HepG2 (cell line): ENCODE measurements at regions not wholly inside any gene's neighbourhood (a gene's known extent, or its start where the extent isn't known, plus 50 kb on each side); places are given as distances from the start of the nearest gene placed in this dataset.

Experiments
- BORCS8-MEF2B ChIP-seq: sonication (generic); formaldehyde crosslinking; IDR thresholded peaks from 2 replicates; pipeline ENCODE4 v1.8.0; 2022; ENCODE audit warnings: mild to moderate bottlenecking, missing genetic modification reagents
- KDM4B ChIP-seq: sonication (generic); formaldehyde crosslinking; IDR thresholded peaks from 2 replicates; pipeline ENCODE4 v1.4.0; 2020; ENCODE audit warnings: missing genetic modification reagents
- MED1 ChIP-seq: sonication (generic); formaldehyde crosslinking; IDR thresholded peaks from 2 replicates; pipeline ENCODE4 v1.4.0; 2020; ENCODE audit warnings: missing genetic modification reagents
- MXI1 ChIP-seq: IDR thresholded peaks from 3 replicates; pipeline ENCODE4 v1.6.1; 2012; ENCODE audit warnings: low read depth, low read length, inconsistent platforms, borderline replicate concordance
- POGZ ChIP-seq: sonication (generic); formaldehyde crosslinking; IDR thresholded peaks from 2 replicates; pipeline ENCODE4 v1.4.0; 2020; ENCODE audit warnings: mild to moderate bottlenecking, missing genetic modification reagents
- SKI ChIP-seq: fragments of 450-650 bp; IDR thresholded peaks from one replicate; pipeline ENCODE4 v1.6.1; 2018; ENCODE audit warnings: mild to moderate bottlenecking; ENCODE audit not compliant: partially characterized antibody
- SMYD3 ChIP-seq: sonication (generic); formaldehyde crosslinking; IDR thresholded peaks from 2 replicates; pipeline ENCODE4 v1.8.1; 2023; ENCODE audit warnings: mild to moderate bottlenecking, missing genetic modification reagents
- SSRP1 ChIP-seq: IDR thresholded peaks from 2 replicates; pipeline ENCODE4 v1.6.1; 2016; ENCODE audit warnings: control low read depth
- XBP1 ChIP-seq: sonication (generic); formaldehyde crosslinking; IDR thresholded peaks from 2 replicates; pipeline ENCODE4 v1.5.0; 2020; ENCODE audit warnings: missing genetic modification reagents
- ZKSCAN8 ChIP-seq: IDR thresholded peaks from 2 replicates; pipeline ENCODE4 v1.6.1; 2016; ENCODE audit warnings: borderline replicate concordance, missing genetic modification reagents, missing compliant biosample characterization
- ZNF557 ChIP-seq: sonication (generic); formaldehyde crosslinking; IDR thresholded peaks from 2 replicates; pipeline ENCODE4 v1.4.0; 2020; ENCODE audit warnings: missing genetic modification reagents
- ZNF660 ChIP-seq: sonication (generic); formaldehyde crosslinking; IDR thresholded peaks from 2 replicates; pipeline ENCODE4 v1.5.1; 2020; ENCODE audit warnings: mild to moderate bottlenecking, low read depth, missing genetic modification reagents, borderline replicate concordance
- ZSCAN31 ChIP-seq: sonication (generic); formaldehyde crosslinking; IDR thresholded peaks from 2 replicates; pipeline ENCODE4 v1.5.0; 2020; ENCODE audit warnings: low read depth, mild to moderate bottlenecking, missing genetic modification reagents
- ZSCAN9 ChIP-seq: IDR thresholded peaks from 2 replicates; pipeline ENCODE4 v1.6.1; 2016; ENCODE audit warnings: borderline replicate concordance
- TF ChIP-seq, protein P1 (sequence below): IDR thresholded peaks from 2 replicates; pipeline ENCODE4 v1.6.1; 2016; ENCODE audit warnings: control low read depth
- TF ChIP-seq, protein P2 (sequence below): sonication (generic); formaldehyde crosslinking; IDR thresholded peaks from 2 replicates; pipeline ENCODE4 v1.8.0; 2022; ENCODE audit warnings: missing genetic modification reagents, mild to moderate bottlenecking, borderline replicate concordance
- TF ChIP-seq, protein P3 (sequence below), 2 experiments: sonication (generic) in 1 of 2; formaldehyde crosslinking in 1 of 2; IDR thresholded peaks; 2 replicates each; pipeline versions ENCODE4 v1.6.1 to v1.9.0; 2014 to 2022; ENCODE audit warnings: antibody characterized with exemption in 1 of 2, borderline replicate concordance in 1 of 2, inconsistent platforms in 1 of 2, low read depth in 1 of 2, missing genetic modification reagents in 1 of 2
- TF ChIP-seq, protein P4 (sequence below): sonication (generic); formaldehyde crosslinking; IDR thresholded peaks from 2 replicates; pipeline ENCODE4 v1.5.0; 2020; ENCODE audit warnings: mild to moderate bottlenecking, missing genetic modification reagents, borderline replicate concordance

DNA sequence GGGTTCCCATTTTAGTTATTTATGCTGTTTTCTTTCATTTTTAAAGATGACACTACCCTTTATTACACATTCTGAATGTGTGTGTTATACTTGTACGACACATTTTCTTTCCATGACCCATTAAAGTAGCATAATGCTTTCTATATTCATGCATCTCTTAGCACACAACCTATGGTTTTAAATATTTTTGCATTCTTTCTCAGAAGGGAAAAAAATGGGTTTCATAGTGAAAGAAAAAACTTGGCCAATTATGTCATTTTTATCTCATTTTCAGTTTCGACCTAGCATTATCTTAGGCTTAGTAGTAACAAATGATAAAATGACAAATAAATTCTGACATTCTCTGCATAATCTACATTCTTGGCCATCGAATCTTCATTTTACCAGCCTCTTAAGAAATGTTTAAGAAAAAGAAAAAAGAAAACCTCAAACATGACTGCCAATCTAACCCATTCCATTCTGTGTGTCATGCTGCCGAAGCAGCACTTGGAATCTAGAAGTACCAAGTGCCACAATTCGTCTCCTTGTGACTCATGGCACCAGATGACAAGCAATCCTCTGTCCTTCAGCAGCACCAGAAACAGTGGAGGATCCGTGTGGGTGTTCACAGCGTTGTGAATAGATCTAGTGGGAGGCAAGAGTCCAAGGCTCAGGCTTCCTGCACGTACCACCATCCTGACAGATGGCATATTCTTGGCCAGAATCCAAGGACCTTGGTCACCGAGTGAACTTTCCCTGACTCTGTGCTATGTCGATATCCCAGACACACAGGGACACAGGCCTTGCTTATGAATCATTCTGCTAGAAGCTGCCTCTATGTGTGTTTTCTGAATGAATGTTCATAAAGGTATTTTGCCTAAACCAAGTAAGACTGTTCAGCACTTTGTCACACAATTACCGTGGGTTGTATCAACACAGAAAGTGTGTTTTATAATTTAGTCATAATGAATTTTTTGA is 502.7 kb downstream of the NR2F1-AS1 start (continued):
- TF ChIP-seq ZNF557 (no peak), KDM4B (peak; percentile 40; the same call in 1 of the 2 replicates), MXI1 (peak; percentile 54; the same call in 1 of the 3 replicates), ZSCAN9 (CRISPR knock-in tag) (peak; percentile 86; the same call in 1 of the 2 replicates), ZNF660 (CRISPR knock-in tag) (no peak), SMYD3 (CRISPR knock-in tag) (0 out of 2 replicates have a peak, but pooled peaks have one; percentile 20), ZSCAN31 (no peak), POGZ (CRISPR knock-in tag) (peak; percentile 98), BORCS8-MEF2B (CRISPR knock-in tag) (0 out of 2 replicates have a peak, but pooled peaks have one; percentile 61), ZKSCAN8 (peak; percentile 91; the same call in 1 of the 2 replicates), XBP1 (no peak), MED1 (CRISPR knock-in tag) (peak; percentile 99), SKI (peak; percentile 74), SSRP1 (CRISPR knock-in tag) (no peak)
- TF ChIP-seq, protein P1, sequence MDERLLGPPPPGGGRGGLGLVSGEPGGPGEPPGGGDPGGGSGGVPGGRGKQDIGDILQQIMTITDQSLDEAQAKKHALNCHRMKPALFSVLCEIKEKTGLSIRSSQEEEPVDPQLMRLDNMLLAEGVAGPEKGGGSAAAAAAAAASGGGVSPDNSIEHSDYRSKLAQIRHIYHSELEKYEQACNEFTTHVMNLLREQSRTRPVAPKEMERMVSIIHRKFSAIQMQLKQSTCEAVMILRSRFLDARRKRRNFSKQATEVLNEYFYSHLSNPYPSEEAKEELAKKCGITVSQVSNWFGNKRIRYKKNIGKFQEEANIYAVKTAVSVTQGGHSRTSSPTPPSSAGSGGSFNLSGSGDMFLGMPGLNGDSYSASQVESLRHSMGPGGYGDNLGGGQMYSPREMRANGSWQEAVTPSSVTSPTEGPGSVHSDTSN: peak; percentile 66
- TF ChIP-seq, protein P2, sequence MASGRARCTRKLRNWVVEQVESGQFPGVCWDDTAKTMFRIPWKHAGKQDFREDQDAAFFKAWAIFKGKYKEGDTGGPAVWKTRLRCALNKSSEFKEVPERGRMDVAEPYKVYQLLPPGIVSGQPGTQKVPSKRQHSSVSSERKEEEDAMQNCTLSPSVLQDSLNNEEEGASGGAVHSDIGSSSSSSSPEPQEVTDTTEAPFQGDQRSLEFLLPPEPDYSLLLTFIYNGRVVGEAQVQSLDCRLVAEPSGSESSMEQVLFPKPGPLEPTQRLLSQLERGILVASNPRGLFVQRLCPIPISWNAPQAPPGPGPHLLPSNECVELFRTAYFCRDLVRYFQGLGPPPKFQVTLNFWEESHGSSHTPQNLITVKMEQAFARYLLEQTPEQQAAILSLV (CRISPR knock-in tag): peak; percentile 66; the same call in 1 of the 2 replicates
- TF ChIP-seq, protein P3, sequence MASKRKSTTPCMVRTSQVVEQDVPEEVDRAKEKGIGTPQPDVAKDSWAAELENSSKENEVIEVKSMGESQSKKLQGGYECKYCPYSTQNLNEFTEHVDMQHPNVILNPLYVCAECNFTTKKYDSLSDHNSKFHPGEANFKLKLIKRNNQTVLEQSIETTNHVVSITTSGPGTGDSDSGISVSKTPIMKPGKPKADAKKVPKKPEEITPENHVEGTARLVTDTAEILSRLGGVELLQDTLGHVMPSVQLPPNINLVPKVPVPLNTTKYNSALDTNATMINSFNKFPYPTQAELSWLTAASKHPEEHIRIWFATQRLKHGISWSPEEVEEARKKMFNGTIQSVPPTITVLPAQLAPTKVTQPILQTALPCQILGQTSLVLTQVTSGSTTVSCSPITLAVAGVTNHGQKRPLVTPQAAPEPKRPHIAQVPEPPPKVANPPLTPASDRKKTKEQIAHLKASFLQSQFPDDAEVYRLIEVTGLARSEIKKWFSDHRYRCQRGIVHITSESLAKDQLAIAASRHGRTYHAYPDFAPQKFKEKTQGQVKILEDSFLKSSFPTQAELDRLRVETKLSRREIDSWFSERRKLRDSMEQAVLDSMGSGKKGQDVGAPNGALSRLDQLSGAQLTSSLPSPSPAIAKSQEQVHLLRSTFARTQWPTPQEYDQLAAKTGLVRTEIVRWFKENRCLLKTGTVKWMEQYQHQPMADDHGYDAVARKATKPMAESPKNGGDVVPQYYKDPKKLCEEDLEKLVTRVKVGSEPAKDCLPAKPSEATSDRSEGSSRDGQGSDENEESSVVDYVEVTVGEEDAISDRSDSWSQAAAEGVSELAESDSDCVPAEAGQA (IDR thresholded peaks at IDR 0.05; ENCODE audit: low read depth): peak; percentile 64; the same call in 1 of the 2 replicates
- TF ChIP-seq, protein P3 (CRISPR knock-in tag; IDR thresholded peaks at IDR 0.05; ENCODE audit: borderline replicate concordance): no peak
- TF ChIP-seq, protein P4, sequence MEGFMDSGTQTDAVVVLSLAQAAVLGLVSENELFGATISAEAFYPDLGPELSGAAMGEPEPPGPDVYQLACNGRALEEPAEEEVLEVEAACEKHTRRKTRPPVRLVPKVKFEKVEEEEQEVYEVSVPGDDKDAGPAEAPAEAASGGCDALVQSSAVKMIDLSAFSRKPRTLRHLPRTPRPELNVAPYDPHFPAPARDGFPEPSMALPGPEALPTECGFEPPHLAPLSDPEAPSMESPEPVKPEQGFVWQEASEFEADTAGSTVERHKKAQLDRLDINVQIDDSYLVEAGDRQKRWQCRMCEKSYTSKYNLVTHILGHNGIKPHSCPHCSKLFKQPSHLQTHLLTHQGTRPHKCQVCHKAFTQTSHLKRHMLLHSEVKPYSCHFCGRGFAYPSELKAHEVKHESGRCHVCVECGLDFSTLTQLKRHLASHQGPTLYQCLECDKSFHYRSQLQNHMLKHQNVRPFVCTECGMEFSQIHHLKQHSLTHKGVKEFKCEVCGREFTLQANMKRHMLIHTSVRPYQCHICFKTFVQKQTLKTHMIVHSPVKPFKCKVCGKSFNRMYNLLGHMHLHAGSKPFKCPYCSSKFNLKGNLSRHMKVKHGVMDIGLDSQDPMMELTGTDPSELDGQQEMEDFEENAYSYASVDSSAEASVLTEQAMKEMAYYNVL (CRISPR knock-in tag): peak; percentile 96
